Breast epithelium (tissue), 4 donors: ENCODE measurements at regions not wholly inside any gene's neighbourhood (a gene's known extent, or its start where the extent isn't known, plus 50 kb on each side); places are given as distances from the start of the nearest gene placed in this dataset.

ENCODE experiments used
- DNase-seq, 2 donors: peaks; one replicate each; pipeline ENCODE4 v3.0.0-alpha.2; 2019; ENCODE audit warnings: low spot score in 2 of 2
- H3K27ac ChIP-seq, 2 donors: fragments of 200-600 bp; sonication (generic) in 1 of 2; one replicate each; pipeline ENCODE4 v1.5.1; 2016 to 2019; ENCODE audit warnings: mild to moderate bottlenecking in 1 of 2
- H3K27me3 ChIP-seq, 2 donors: fragments of 200-600 bp; sonication (generic) in 1 of 2; one replicate each; pipeline versions ENCODE4 v1.5.1 to v1.6.0; 2017 to 2019; ENCODE audit warnings: control low read depth in 1 of 2, mild to moderate bottlenecking in 1 of 2
- H3K36me3 ChIP-seq: fragments of 200-600 bp; one replicate; pipeline ENCODE4 v1.5.1; 2019
- H3K4me1 ChIP-seq, 2 donors: fragments of 200-600 bp; sonication (generic); one replicate each; pipeline ENCODE4 v1.5.1; 2016 to 2019; ENCODE audit warnings: control low read depth in 1 of 2
- H3K4me3 ChIP-seq, 3 donors: fragments of 200-600 bp; sonication (generic); 1 replicate in 2 of 3; 2 replicates in 1 of 3; pipeline ENCODE4 v1.5.1; 2016 to 2019; ENCODE audit warnings: mild to moderate bottlenecking in 3 of 3, moderate library complexity in 2 of 3
- H3K9me3 ChIP-seq, 2 donors: fragments of 200-600 bp; sonication (generic) in 1 of 2; one replicate each; pipeline ENCODE4 v1.5.1; 2016 to 2019; ENCODE audit warnings: control low read depth in 1 of 2
- POLR2A ChIP-seq: fragments of 450-650 bp; IDR thresholded peaks from one replicate; pipeline ENCODE4 v1.6.1; 2016; ENCODE audit warnings: antibody characterized with exemption, mild to moderate bottlenecking, moderate library complexity
- POLR2AphosphoS5 ChIP-seq, 3 donors: sonication (generic); formaldehyde crosslinking; IDR thresholded peaks; one replicate each; pipeline ENCODE4 v1.6.1; 2017; ENCODE audit warnings: antibody characterized with exemption in 3 of 3
- intact Hi-C: fragments of 100-400 bp; cut with DNase I; formaldehyde crosslinking; loops from one replicate; pipeline ENCODE4 v1.15.1; 2023; ENCODE audit warnings: low total_unique reads
- TF ChIP-seq, protein P1 (sequence below), 3 donors: fragments of 450-650 bp; IDR thresholded peaks; one replicate each; pipeline ENCODE4 v1.5.1; 2016 to 2017; ENCODE audit warnings: antibody characterized with exemption in 3 of 3, mild to moderate bottlenecking in 3 of 3, moderate library complexity in 3 of 3

DNA sequence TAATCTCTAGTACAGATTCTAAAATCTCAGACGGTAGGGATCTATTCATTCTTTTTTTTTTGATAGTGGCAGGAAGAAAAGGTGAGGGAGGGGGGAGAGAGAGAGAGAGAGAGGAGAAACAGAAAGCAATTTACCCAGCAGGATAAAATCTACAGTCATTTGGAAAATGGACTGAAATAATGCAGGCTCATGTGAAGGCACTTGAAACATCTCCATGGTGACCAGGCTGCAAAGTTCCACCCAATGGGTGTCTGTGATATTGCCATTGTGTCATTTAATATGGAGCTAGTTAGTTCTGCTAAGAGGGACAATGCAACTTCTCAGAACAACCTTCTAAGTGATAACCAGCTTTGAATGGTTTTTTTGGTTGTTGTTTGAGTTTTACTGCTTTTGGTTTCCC, 165.2 kb upstream of the RAG2 start:
- Histone ChIP-seq H3K27ac (no peak overlapping the region), H3K9me3 (no peaks in the 10 kb centered on the region), H3K36me3 (no peaks in the 10 kb centered on the region), H3K4me3 (no peak overlapping the region), H3K4me1 (no peaks in the 10 kb centered on the region), H3K27me3 (no peaks in the 10 kb centered on the region)
- intact Hi-C loops, result no loop called here
- TF ChIP-seq, protein P1, sequence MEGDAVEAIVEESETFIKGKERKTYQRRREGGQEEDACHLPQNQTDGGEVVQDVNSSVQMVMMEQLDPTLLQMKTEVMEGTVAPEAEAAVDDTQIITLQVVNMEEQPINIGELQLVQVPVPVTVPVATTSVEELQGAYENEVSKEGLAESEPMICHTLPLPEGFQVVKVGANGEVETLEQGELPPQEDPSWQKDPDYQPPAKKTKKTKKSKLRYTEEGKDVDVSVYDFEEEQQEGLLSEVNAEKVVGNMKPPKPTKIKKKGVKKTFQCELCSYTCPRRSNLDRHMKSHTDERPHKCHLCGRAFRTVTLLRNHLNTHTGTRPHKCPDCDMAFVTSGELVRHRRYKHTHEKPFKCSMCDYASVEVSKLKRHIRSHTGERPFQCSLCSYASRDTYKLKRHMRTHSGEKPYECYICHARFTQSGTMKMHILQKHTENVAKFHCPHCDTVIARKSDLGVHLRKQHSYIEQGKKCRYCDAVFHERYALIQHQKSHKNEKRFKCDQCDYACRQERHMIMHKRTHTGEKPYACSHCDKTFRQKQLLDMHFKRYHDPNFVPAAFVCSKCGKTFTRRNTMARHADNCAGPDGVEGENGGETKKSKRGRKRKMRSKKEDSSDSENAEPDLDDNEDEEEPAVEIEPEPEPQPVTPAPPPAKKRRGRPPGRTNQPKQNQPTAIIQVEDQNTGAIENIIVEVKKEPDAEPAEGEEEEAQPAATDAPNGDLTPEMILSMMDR (IDR thresholded peaks at IDR 0.05), result no peak
- TF ChIP-seq POLR2A (no peak), POLR2AphosphoS5 (IDR thresholded peaks at IDR 0.05) (no peak)
- DNase-seq, result no peak

DNA sequence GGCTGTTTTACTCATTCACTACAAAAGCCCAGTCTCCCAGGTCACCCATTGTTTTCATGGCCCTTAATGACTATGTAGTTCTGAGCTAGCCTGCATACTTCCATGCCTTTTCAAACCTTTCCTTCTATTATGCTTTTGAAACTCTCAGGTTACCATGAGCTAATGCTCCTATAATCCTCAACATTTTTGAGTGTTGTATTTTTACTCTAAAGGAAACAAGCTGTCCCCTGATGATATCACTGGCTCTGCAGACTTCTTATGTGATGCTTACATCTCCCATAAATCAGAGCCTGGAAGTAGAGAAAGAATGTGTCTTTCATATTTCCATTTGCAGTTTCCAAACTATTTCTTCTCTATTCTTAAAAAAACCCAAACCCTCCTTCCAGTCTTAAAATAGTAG, 159.0 kb upstream of the RAG2 start:
- TF ChIP-seq POLR2AphosphoS5 (IDR thresholded peaks at IDR 0.05) (no peak), POLR2A (no peak)
- TF ChIP-seq, protein P1 (IDR thresholded peaks at IDR 0.05), result no peak
- no peak overlapping the region for H3K27ac ChIP-seq
- H3K36me3 ChIP-seq, result no peaks in the 10 kb centered on the region
- H3K27me3 ChIP-seq, result no peaks in the 10 kb centered on the region
- intact Hi-C loops, result no loop called here
- H3K9me3 ChIP-seq, result no peaks in the 10 kb centered on the region
- H3K4me1 ChIP-seq, result no peaks in the 10 kb centered on the region
- no peak overlapping the region for H3K4me3 ChIP-seq
- no peak for DNase-seq

DNA sequence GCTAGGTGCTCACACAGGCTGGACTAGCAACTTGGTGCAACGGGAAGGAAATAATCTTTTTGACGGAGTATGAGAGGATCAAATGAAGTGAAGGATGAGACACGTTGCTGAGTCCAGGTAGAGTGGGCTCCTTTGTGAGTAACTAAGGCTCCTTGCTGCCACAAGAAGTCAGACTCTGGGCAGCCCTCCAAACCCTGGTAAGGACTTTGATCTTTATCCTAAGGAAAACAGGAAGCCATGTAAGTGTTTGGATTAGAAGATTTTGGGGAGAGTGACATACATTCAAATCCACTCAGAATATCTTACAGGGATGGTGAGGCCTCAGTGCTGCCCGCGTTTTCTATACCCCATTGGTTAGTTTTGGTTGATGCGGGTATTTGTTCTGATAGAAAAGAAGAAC, 155.9 kb upstream of the RAG2 start:
- DNase-seq, result no peak
- Histone ChIP-seq H3K27ac (no peak overlapping the region), H3K4me1 (no peaks in the 10 kb centered on the region), H3K4me3 (no peak overlapping the region), H3K9me3 (no peaks in the 10 kb centered on the region), H3K27me3 (no peaks in the 10 kb centered on the region), H3K36me3 (no peaks in the 10 kb centered on the region)
- TF ChIP-seq POLR2AphosphoS5 (IDR thresholded peaks at IDR 0.05) (no peak), POLR2A (no peak)
- TF ChIP-seq, protein P1 (IDR thresholded peaks at IDR 0.05), result no peak
- intact Hi-C loops, result no loop called here

DNA sequence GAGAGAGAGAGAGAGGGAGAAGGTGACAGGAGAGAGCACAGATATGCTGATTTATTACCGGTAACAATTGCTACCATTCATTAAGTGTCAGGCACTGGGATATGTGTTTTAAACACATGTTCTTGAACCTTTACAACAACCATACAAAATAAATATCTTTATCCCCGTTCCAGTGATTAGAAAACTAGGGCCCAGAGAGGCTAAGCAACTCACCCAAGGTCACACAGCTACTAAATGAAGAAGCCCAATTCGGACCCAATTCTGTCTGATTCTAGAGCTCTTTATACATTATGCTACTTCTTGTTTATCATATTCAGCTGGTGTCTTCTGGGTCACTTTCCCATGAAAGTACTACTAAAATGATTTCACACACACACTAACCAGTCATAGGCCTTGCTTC, 154.0 kb upstream of the RAG2 start:
- intact Hi-C loops, result no loop called here

DNA sequence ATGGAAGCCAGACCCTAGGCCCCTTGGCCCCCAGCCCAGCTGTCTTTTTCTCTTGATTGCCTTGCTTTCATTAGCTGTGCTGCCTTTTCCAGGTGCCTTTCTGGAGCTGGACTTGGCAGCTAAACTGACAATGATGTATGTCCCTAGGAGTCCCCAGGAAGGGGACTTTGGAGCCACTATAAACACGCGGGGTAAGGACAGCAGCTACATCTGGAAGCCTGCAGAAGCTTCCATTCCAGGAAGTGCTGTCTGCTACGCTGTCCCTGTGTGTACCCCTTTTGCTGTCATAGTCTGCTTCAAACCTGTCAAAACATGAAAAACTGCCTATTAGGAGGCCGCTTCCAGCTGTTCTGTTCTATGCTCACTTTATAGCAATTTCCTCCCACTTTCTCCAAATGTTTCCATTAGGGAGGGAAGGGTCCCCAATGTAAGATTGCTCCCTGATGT, 153.3 kb upstream of the RAG2 start:
- TF ChIP-seq POLR2AphosphoS5 (IDR thresholded peaks at IDR 0.05) (no peak), POLR2A (no peak)
- TF ChIP-seq, protein P1 (IDR thresholded peaks at IDR 0.05), result no peak
- H3K4me1 ChIP-seq, result no peaks in the 10 kb centered on the region
- no peaks in the 10 kb centered on the region for H3K36me3 ChIP-seq
- intact Hi-C loops, result no loop called here
- H3K9me3 ChIP-seq, result no peaks in the 10 kb centered on the region
- no peak for DNase-seq
- no peak overlapping the region for H3K27ac ChIP-seq
- H3K4me3 ChIP-seq, result no peak overlapping the region
- peaks cover 0 to 3% of the 10 kb centered on the region in 2 donors for H3K27me3 ChIP-seq

More for the DNA sequence above, 154.0 kb upstream of the RAG2 start:
- Histone ChIP-seq H3K36me3 (no peaks in the 10 kb centered on the region), H3K9me3 (no peaks in the 10 kb centered on the region), H3K27me3 (peaks cover 0 to 3% of the 10 kb centered on the region in 2 donors), H3K4me1 (no peaks in the 10 kb centered on the region), H3K4me3 (no peak overlapping the region), H3K27ac (no peak overlapping the region)
- DNase-seq, result no peak
- no peak for TF ChIP-seq POLR2AphosphoS5 (IDR thresholded peaks at IDR 0.05)
- TF ChIP-seq, protein P1 (IDR thresholded peaks at IDR 0.05), result no peak
- no peak for TF ChIP-seq POLR2A
